Medulla oblongata (tissue), 1 donor: ENCODE measurements at regions not wholly inside any gene's neighbourhood (a gene's known extent, or its start where the extent isn't known, plus 50 kb on each side); places are given as distances from the start of the nearest gene placed in this dataset.
"Not testable (repeated sequence)": the region's sequence is repeated elsewhere in the genome, so short reads cannot be mapped to it uniquely, and the experiment has no call there.

ENCODE experiments used
- DNase-seq: peaks from one replicate; pipeline ENCODE4 v3.0.0-alpha.2; 2015; ENCODE audit errors: extremely low spot score

- DNase-seq: no peak
Measured at GRCh38 chrY:9118704-9119103, 218.6 kb upstream of the TSPY4 start.

- no peak for DNase-seq
Measured at GRCh38 chrY:9124623-9125022, 212.6 kb upstream of the TSPY4 start.

- DNase-seq: no peak
Measured at GRCh38 chrY:9126545-9126944, 210.7 kb upstream of the TSPY4 start.

- DNase-seq: not testable (repeated sequence)
Measured at GRCh38 chrY:9143366-9143765, 193.9 kb upstream of the TSPY4 start.

- not testable (repeated sequence) for DNase-seq
Measured at GRCh38 chrY:9154552-9154951, 182.7 kb upstream of the TSPY4 start.

GRCh38 chrY:9155721-9156120, 181.5 kb upstream of the TSPY4 start:
- no peak for DNase-seq

GRCh38 chrY:9158616-9159015, 178.6 kb upstream of the TSPY4 start:
- no peak for DNase-seq

GRCh38 chrY:9160331-9160730, 176.9 kb upstream of the TSPY4 start:
- DNase-seq: not testable (repeated sequence)

GRCh38 chrY:9160976-9161375, 176.3 kb upstream of the TSPY4 start:
- DNase-seq: not testable (repeated sequence)

GRCh38 chrY:9161990-9162389, 175.3 kb upstream of the TSPY4 start:
- not testable (repeated sequence) for DNase-seq

- DNase-seq: not testable (repeated sequence)
Measured at GRCh38 chrY:9162424-9162823, 174.8 kb upstream of the TSPY4 start.

- not testable (repeated sequence) for DNase-seq
Measured at GRCh38 chrY:9177641-9178040, 159.6 kb upstream of the TSPY4 start.

- not testable (repeated sequence) for DNase-seq
Measured at GRCh38 chrY:9184827-9185226, 152.4 kb upstream of the TSPY4 start.

- not testable (repeated sequence) for DNase-seq
Measured at GRCh38 chrY:9207082-9207481, 130.2 kb upstream of the TSPY4 start.

GRCh38 chrY:9226409-9226808, 110.9 kb upstream of the TSPY4 start:
- no peak for DNase-seq

- DNase-seq: no peak
Measured at GRCh38 chrY:9257255-9257654, 80.0 kb upstream of the TSPY4 start.

- no peak for DNase-seq
Measured at GRCh38 chrY:9257725-9258124, 79.5 kb upstream of the TSPY4 start.

- peak; percentile 54 for DNase-seq
Measured at GRCh38 chrY:9259368-9259767, 77.9 kb upstream of the TSPY4 start.

- DNase-seq: no peak
Measured at GRCh38 chrY:9260426-9260825, 76.8 kb upstream of the TSPY4 start.

- DNase-seq: no peak
Measured at GRCh38 chrY:9265551-9265950, 71.7 kb upstream of the TSPY4 start.

GRCh38 chrY:9270351-9270750, 66.9 kb upstream of the TSPY4 start:
- DNase-seq: not testable (repeated sequence)

GRCh38 chrY:9272847-9273246, 64.4 kb upstream of the TSPY4 start:
- not testable (repeated sequence) for DNase-seq

GRCh38 chrY:9278842-9279241, 58.4 kb upstream of the TSPY4 start:
- DNase-seq: not testable (repeated sequence)
